HepG2 (cell line): ENCODE measurements at regions not wholly inside any gene's neighbourhood (a gene's known extent, or its start where the extent isn't known, plus 50 kb on each side); places are given as distances from the start of the nearest gene placed in this dataset.

Source experiments
- ATAC-seq: fragments of 200-7000 bp; cut with Tn5 transposase; 3 replicates; pipeline ENCODE4 v1.9.1; 2020; ENCODE audit warnings: mild to moderate bottlenecking, moderate library complexity
- BruUV-seq: library from RNA; stranded (reverse); fragments of 400-500 nt; replicated peaks from 2 replicates; lab custom pipeline; 2021; lab: Mats Ljungman, UMichigan
- CTCF ChIA-PET: fragments of 300-600 bp; formaldehyde crosslinking; extraction: SDS; loops from one replicate; lab custom pipeline; 2021; ENCODE audit warnings: low total read pairs, inconsistent platforms, low intra/inter-chr PET ratio; lab: Yijun Ruan, JAX
- POLR2A ChIA-PET: fragments of 350-600 bp; sonication (Branson Sonifier 250); formaldehyde crosslinking; loops from one replicate; lab custom pipeline; 2020; ENCODE audit warnings: antibody characterized with exemption, inconsistent platforms; lab: Yijun Ruan, JAX
- DNase-seq: peaks from one replicate; pipeline ENCODE4 v3.0.0-alpha.2; 2015; ENCODE audit warnings: low spot score
- FAIRE-seq: peaks from 3 replicates; lab custom pipeline; 2011; peaks lifted over from hg19 to GRCh38; lab: Jason Lieb, UNC
- H2AFZ ChIP-seq: one replicate; pipeline ENCODE4 v1.6.1; 2011; ENCODE audit warnings: low read length, inconsistent platforms
- H3K27ac ChIP-seq: fragments of 300-600 bp; 3 replicates; pipeline ENCODE4 v1.8.0; 2011; ENCODE audit warnings: mixed run types, mild to moderate bottlenecking, mixed read lengths, low read length, inconsistent platforms; ENCODE audit not compliant: insufficient read depth; ENCODE audit errors: extremely low read length
- H3K27me3 ChIP-seq, 2 experiments: fragments of 200-600 bp in 1 of 2; 2 replicates in 1 of 2; 3 replicates in 1 of 2; pipeline versions ENCODE4 v1.6.0 to v1.8.0; 2011; ENCODE audit warnings: low read length in 2 of 2, mild to moderate bottlenecking in 2 of 2, moderate library complexity in 2 of 2, inconsistent platforms in 1 of 2; ENCODE audit not compliant: insufficient read depth in 2 of 2, control insufficient read depth in 1 of 2
- H3K36me3 ChIP-seq, 2 experiments: fragments of 200-600 bp in 1 of 2; replicated peaks in 1 of 2; 2 replicates in 1 of 2; 3 replicates in 1 of 2; pipeline versions ENCODE4 v1.5.1 to v1.8.0; 2011; ENCODE audit warnings: low read length in 2 of 2, inconsistent platforms in 1 of 2; ENCODE audit not compliant: insufficient read depth in 2 of 2, control insufficient read depth in 1 of 2
- H3K4me1 ChIP-seq: 2 replicates; pipeline ENCODE4 v1.5.1; 2012; ENCODE audit warnings: low read length, inconsistent platforms; ENCODE audit not compliant: insufficient read depth
- H3K4me2 ChIP-seq: 2 replicates; pipeline ENCODE4 v1.6.0; 2011; ENCODE audit warnings: low read depth, low read length, inconsistent platforms
- H3K4me3 ChIP-seq, 3 experiments: fragments of 200-600 bp in 1 of 3; sonication (generic), shearing (Covaris generic) in 1 of 3; replicated peaks in 1 of 3; 2 replicates each; pipeline ENCODE4 v1.5.1; 2011 to 2016; ENCODE audit warnings: low read length in 3 of 3, inconsistent platforms in 2 of 3, low read depth in 2 of 3, mild to moderate bottlenecking in 2 of 3, control low read depth in 1 of 3, mixed read lengths in 1 of 3; ENCODE audit not compliant: insufficient read depth in 1 of 3
- H3K79me2 ChIP-seq: one replicate; pipeline ENCODE4 v1.6.1; 2011; ENCODE audit warnings: low read length, inconsistent platforms; ENCODE audit not compliant: insufficient read depth
- H3K9ac ChIP-seq: 2 replicates; pipeline ENCODE4 v1.6.0; 2011; ENCODE audit warnings: mild to moderate bottlenecking, low read depth, low read length, inconsistent platforms; ENCODE audit not compliant: insufficient read depth
- H3K9me3 ChIP-seq: 2 replicates; pipeline ENCODE4 v1.5.1; 2012; ENCODE audit warnings: mild to moderate bottlenecking, low read length
- H4K20me1 ChIP-seq: 2 replicates; pipeline ENCODE4 v1.6.0; 2011; ENCODE audit warnings: inconsistent platforms, mild to moderate bottlenecking, low read length, moderate library complexity; ENCODE audit not compliant: insufficient read depth
- GABPA ChIP-seq, 2 experiments: IDR thresholded peaks; 2 replicates each; pipeline ENCODE4 v1.6.1; 2011 to 2016; ENCODE audit warnings: low read depth in 2 of 2, low read length in 1 of 2, missing biosample characterization in 1 of 2, missing genetic modification characterization in 1 of 2
- GATAD1 ChIP-seq: IDR thresholded peaks from 2 replicates; pipeline ENCODE4 v1.6.1; 2016; ENCODE audit warnings: missing genetic modification reagents, missing compliant biosample characterization
- MAFF ChIP-seq: IDR thresholded peaks from 2 replicates; pipeline ENCODE4 v1.6.1; 2011; ENCODE audit warnings: low read depth, low read length, improper control_type of control experiment
- MAFK ChIP-seq, 2 experiments: IDR thresholded peaks in 1 of 2; conservative IDR thresholded peaks in 1 of 2; 2 replicates each; pipeline ENCODE4 v1.6.1; 2011; ENCODE audit warnings: improper control_type of control experiment in 2 of 2, low read length in 2 of 2
- NFYB ChIP-seq: sonication (generic); formaldehyde crosslinking; IDR thresholded peaks from 2 replicates; pipeline ENCODE4 v1.4.0; 2020; ENCODE audit warnings: missing genetic modification reagents
- POLR2A ChIP-seq, 2 experiments: IDR thresholded peaks; 2 replicates each; pipeline ENCODE4 v1.6.1; 2011; ENCODE audit warnings: low read depth in 2 of 2, low read length in 2 of 2, mild to moderate bottlenecking in 1 of 2, moderate library complexity in 1 of 2; ENCODE audit not compliant: insufficient read depth in 1 of 2
- YY1 ChIP-seq: IDR thresholded peaks from 2 replicates; pipeline ENCODE4 v1.6.1; 2011; ENCODE audit warnings: low read length, low read depth, moderate library complexity, mild to moderate bottlenecking; ENCODE audit not compliant: insufficient read depth, insufficient replicate concordance
- WGBS: methylation state at CpG from one replicate; pipeline ENCODE4 v1.1.6; 2017; ENCODE audit warnings: low lambda C conversion rate; 5-methylcytosine and 5-hydroxymethylcytosine counted together
- in situ Hi-C: cut with HindIII; loops from 2 replicates; pipeline ENCODE4 v1.10.0; 2017; ENCODE audit warnings: low pct_unique_long_range_greater_than_20kb; ENCODE audit not compliant: extremely low pct_ligation_motif_present
- intact Hi-C: fragments of 100-400 bp; cut with micrococcal nuclease; formaldehyde crosslinking; loops from one replicate; pipeline ENCODE4 v1.10.0; 2022; ENCODE audit not compliant: unreplicated experiment

GRCh38 chr2:241982706-241983570 is 113.4 kb downstream of the RTP5 start:
- TF ChIP-seq YY1 (no peak), MAFK (conservative IDR thresholded peaks at IDR 0.05 in 1 of 2, IDR thresholded peaks at IDR 0.05 in 1 of 2; ENCODE audit: low read length in 2 of 2) (peak in 1 of 2 experiments; percentile 45; a peak in 3 of 4 replicates), GABPA (IDR thresholded peaks at IDR 0.05; ENCODE audit: low read depth, low read length) (no peak), GABPA (CRISPR knock-in tag; IDR thresholded peaks at IDR 0.05; ENCODE audit: low read depth) (no peak), NFYB (CRISPR knock-in tag) (no peak), POLR2A (IDR thresholded peaks at IDR 0.05; ENCODE audit: insufficient read depth in 1 of 2, low read depth in 2 of 2, low read length in 2 of 2) (no peak), GATAD1 (CRISPR knock-in tag) (no peak), MAFF (peak; percentile 44; the same call in 1 of the 2 replicates)

More at GRCh38 chr2:241982706-241983570, 113.4 kb downstream of the RTP5 start:
- Histone ChIP-seq H3K9ac (no peak overlapping the region), H3K79me2 (no peaks in the 10 kb centered on the region), H3K4me2 (no peak overlapping the region), H3K27ac (no peak overlapping the region), H3K4me3 (no peak overlapping the region), H4K20me1 (no peaks in the 10 kb centered on the region), H2AFZ (no peak overlapping the region), H3K9me3 (no peaks in the 10 kb centered on the region; the same call in 1 of the 2 replicates), H3K27me3 (peaks cover 6 to 32% of the 10 kb centered on the region in 2 experiments; a peak in 4 of 5 replicates), H3K4me1 (peaks cover 8% of the 10 kb centered on the region), H3K36me3 (no peaks in the 10 kb centered on the region)
- in situ Hi-C loops (no loop called here), intact Hi-C loops (no loop called here)
- ATAC-seq (no peak), FAIRE-seq (no peak), DNase-seq (no peak)
- ChIA-PET POLR2A (no interaction called here), CTCF (no interaction called here)
- 55% methylated on average over 23 of the region's 23 CpGs for WGBS
- BruUV-seq: no TSS peak
